NT2/D1 (cell line): ENCODE measurements at regions not wholly inside any gene's neighbourhood (a gene's known extent, or its start where the extent isn't known, plus 50 kb on each side); places are given as distances from the start of the nearest gene placed in this dataset.

Experiments
- DNase-seq: peaks from one replicate; pipeline ENCODE4 v3.0.0-alpha.2; 2011; ENCODE audit warnings: low read depth, low spot score
- H3K27me3 ChIP-seq: 2 replicates; pipeline ENCODE4 v1.6.0; 2011; ENCODE audit warnings: mild to moderate bottlenecking; ENCODE audit not compliant: insufficient read length, insufficient read depth
- H3K36me3 ChIP-seq: 2 replicates; pipeline ENCODE4 v1.6.1; 2011; ENCODE audit warnings: mild to moderate bottlenecking, low read length, mixed read lengths; ENCODE audit not compliant: insufficient read depth, insufficient read length
- H3K4me1 ChIP-seq: 2 replicates; pipeline ENCODE4 v1.5.1; 2011; ENCODE audit not compliant: insufficient read depth, insufficient read length
- H3K4me3 ChIP-seq: 2 replicates; pipeline ENCODE4 v1.5.1; 2011; ENCODE audit warnings: low read depth; ENCODE audit not compliant: insufficient read length
- H3K9ac ChIP-seq: 2 replicates; pipeline ENCODE4 v1.6.0; 2011; ENCODE audit warnings: low read depth; ENCODE audit not compliant: insufficient read length
- H3K9me3 ChIP-seq: 2 replicates; pipeline ENCODE4 v1.5.1; 2011; ENCODE audit warnings: mild to moderate bottlenecking, low read length; ENCODE audit not compliant: insufficient read depth
- SUZ12 ChIP-seq: IDR thresholded peaks from 2 replicates; pipeline ENCODE4 v1.6.1; 2011; ENCODE audit not compliant: insufficient read length, insufficient read depth; ENCODE audit errors: extremely low read depth
- YY1 ChIP-seq: IDR thresholded peaks from 2 replicates; pipeline ENCODE4 v1.6.1; 2011; ENCODE audit not compliant: insufficient read length, insufficient read depth
- ZNF274 ChIP-seq: IDR thresholded peaks from 2 replicates; pipeline ENCODE4 v1.6.1; 2011; ENCODE audit warnings: mild to moderate bottlenecking, low read depth, low read length

DNA sequence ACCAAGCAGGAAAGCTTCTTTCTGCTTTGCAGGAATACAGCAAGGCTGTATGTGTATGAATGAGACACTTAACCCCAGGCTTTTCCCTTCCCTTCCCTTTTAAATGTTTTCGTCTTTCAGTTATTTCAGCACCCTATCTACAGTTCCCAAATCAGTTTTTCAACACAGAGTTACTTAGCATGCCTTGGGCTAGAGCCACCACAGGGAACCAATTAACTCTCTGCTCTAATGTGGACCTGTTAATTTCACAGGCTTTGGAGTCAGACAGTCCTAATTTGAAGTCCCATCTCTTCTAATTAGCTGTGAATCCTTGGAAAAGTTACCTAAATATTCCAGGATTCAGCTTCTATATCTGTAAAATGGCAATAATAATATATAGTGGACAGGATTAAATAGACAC, 89.2 kb upstream of the REG3A start:
- Histone ChIP-seq H3K36me3 (no peaks in the 10 kb centered on the region), H3K4me1 (no peaks in the 10 kb centered on the region)

DNA sequence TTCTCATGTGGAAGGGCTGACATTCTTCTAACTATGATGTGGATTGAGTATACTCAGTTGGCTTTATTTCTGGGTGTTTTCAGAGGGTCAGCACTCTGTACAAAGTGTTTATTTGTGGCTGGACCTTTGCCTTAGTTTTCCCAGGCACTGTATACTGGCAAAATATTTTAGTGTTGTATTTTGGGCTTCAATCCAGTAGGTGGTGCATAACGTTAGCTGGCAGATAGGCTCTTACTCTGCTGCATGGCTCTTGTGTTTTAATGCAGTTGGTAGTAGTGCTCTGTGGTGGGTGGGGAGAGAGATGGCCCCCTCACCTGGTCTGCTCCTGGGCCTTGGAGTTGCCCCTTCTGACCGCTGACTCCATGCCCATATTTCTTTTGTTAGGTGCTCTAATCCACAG, 75.6 kb upstream of the REG3A start:
- no peaks in the 10 kb centered on the region for H3K27me3 ChIP-seq
- no peaks in the 10 kb centered on the region for H3K36me3 ChIP-seq
- TF ChIP-seq ZNF274 (no peak), YY1 (no peak), SUZ12 (no peak)
- DNase-seq: peak; percentile 5
- H3K9ac ChIP-seq: no peak overlapping the region
- no peaks in the 10 kb centered on the region for H3K4me1 ChIP-seq
- no peak overlapping the region for H3K4me3 ChIP-seq
- no peaks in the 10 kb centered on the region; the same call in 1 of the 2 replicates for H3K9me3 ChIP-seq

More for the DNA sequence above, 89.2 kb upstream of the REG3A start:
- TF ChIP-seq SUZ12: no peak
- Histone ChIP-seq H3K9me3 (no peaks in the 10 kb centered on the region), H3K4me3 (no peak overlapping the region), H3K9ac (no peak overlapping the region), H3K27me3 (no peaks in the 10 kb centered on the region)
- DNase-seq: no peak

DNA sequence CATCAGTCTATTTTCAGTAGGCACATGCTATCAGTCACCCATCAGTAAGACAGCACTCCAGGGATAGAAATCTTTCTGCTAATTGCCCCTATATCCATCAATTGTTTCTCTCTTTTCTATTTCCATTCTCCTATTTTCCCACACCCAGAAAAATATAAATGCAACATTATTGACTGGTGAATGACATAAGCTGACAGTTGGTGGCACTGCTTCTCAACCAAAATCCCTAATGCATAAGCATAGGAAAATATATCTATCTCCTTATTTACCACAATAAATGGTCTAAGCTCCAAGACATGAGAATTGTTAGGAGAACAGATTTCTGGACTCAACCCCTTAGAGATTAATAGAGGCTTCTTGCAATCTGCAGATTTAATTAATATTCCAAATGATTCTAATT, 64.0 kb upstream of the REG3A start:
- no peaks in the 10 kb centered on the region for H3K36me3 ChIP-seq
- H3K4me3 ChIP-seq: no peak overlapping the region
- H3K9ac ChIP-seq: no peak overlapping the region
- DNase-seq: no peak
- TF ChIP-seq ZNF274: no peak
- no peak for TF ChIP-seq YY1
- no peak for TF ChIP-seq SUZ12
- no peaks in the 10 kb centered on the region for H3K9me3 ChIP-seq
- no peaks in the 10 kb centered on the region for H3K4me1 ChIP-seq
- no peaks in the 10 kb centered on the region for H3K27me3 ChIP-seq

DNA sequence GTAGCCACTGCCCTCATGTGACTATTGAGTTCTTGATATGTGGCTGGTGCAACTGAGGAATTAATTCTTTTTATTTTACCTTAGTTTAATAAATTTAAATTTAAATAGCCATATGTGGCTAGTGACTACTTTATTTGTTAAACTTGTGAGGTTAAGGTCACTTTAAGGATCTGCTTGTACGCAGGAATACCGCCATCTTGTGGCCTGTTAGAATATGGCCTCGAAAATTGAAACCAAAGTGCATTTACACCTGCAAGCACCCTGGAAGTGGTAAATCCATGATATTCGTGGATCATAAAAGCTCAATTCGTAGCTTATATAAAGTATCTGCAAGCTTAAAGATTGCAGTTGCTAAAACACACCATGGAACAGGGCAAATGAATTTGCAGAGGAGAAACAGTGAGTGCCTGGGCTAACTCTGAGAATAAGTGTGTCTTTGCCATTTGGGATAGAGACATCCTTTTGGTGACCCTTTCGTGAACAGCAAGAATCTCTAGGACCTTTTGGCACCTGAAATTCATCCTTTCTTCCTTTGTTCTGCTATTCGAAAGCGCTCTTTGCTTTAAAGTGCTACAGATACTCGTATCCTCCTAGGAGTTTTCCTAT, 59.9 kb upstream of the REG3A start:
- peak; percentile 76 for DNase-seq
- Histone ChIP-seq H3K36me3 (no peaks in the 10 kb centered on the region), H3K9ac (no peak overlapping the region), H3K4me3 (no peak overlapping the region), H3K9me3 (no peaks in the 10 kb centered on the region), H3K4me1 (no peaks in the 10 kb centered on the region), H3K27me3 (no peaks in the 10 kb centered on the region)
- TF ChIP-seq YY1 (no peak), SUZ12 (no peak), ZNF274 (no peak)

DNA sequence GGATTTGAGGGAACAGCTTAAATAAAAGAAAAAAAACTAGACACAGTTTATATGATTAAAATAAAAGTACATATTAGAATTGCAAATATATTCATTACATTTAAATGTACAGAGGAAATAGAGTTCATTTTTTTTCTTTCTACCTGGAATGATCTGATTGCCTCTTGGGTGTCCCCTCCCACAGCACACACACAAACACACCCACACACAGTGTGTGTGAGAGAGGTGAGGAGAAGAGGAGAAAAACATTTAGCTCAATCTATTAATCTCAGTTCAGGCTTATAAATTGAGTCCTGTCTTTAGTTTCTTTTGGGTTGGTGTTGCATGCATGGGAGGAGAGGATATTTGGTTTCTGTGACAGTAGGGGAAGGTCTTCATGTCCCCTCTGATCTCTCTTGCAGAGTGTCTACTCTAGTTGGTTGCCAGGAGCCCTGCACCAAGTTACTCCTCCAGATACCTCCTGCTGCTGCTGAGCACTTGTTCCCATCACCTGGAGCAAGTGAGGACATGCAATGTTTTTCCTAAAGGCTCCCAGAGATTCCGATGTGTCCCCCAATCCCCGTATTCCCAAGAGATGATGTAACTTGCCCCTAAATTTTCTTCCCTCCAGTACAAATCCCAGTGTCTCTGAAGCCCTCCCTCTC, 50.8 kb upstream of the REG3A start:
- Histone ChIP-seq H3K27me3 (no peaks in the 10 kb centered on the region), H3K36me3 (no peaks in the 10 kb centered on the region), H3K4me3 (no peak overlapping the region), H3K9ac (no peak overlapping the region), H3K9me3 (no peaks in the 10 kb centered on the region), H3K4me1 (no peaks in the 10 kb centered on the region)
- no peak for DNase-seq
- TF ChIP-seq ZNF274: no peak
- no peak for TF ChIP-seq SUZ12
- no peak for TF ChIP-seq YY1
